ENCODE measurements at regions not wholly inside any gene's neighbourhood (a gene's known extent, or its start where the extent isn't known, plus 50 kb on each side); places are given as distances from the start of the nearest gene placed in this dataset.

DNA sequence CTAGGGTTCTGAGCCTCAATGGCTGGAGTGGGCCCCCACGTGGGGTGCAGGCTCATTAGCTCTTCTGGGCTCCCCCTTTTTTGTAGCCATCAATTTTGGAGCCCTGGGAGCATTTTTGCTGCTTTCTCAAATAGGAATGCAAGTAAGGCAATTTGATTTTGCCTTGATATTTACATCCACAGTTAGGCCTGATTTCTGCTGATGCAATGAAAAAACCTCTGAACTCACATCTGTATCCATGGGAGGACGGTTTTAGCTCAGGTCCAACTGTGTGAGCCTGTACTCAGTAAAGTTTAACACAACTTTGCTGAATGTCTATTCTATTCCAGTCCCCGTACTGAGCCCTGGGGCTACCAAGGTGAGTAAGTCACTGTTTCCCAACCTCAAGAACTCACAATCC is 425.0 kb downstream of the HAPSTR1 start:
- TF ChIP-seq, protein P1, sequence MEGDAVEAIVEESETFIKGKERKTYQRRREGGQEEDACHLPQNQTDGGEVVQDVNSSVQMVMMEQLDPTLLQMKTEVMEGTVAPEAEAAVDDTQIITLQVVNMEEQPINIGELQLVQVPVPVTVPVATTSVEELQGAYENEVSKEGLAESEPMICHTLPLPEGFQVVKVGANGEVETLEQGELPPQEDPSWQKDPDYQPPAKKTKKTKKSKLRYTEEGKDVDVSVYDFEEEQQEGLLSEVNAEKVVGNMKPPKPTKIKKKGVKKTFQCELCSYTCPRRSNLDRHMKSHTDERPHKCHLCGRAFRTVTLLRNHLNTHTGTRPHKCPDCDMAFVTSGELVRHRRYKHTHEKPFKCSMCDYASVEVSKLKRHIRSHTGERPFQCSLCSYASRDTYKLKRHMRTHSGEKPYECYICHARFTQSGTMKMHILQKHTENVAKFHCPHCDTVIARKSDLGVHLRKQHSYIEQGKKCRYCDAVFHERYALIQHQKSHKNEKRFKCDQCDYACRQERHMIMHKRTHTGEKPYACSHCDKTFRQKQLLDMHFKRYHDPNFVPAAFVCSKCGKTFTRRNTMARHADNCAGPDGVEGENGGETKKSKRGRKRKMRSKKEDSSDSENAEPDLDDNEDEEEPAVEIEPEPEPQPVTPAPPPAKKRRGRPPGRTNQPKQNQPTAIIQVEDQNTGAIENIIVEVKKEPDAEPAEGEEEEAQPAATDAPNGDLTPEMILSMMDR (IDR thresholded peaks at IDR 0.05; ENCODE audit: insufficient read depth, low read depth, low read length, missing control alignments): no peak
- no peak overlapping the region for H3K4me3 ChIP-seq (ENCODE audit: low read depth, low read length)
- DNase-seq (ENCODE audit: low read depth): no peak

DNA sequence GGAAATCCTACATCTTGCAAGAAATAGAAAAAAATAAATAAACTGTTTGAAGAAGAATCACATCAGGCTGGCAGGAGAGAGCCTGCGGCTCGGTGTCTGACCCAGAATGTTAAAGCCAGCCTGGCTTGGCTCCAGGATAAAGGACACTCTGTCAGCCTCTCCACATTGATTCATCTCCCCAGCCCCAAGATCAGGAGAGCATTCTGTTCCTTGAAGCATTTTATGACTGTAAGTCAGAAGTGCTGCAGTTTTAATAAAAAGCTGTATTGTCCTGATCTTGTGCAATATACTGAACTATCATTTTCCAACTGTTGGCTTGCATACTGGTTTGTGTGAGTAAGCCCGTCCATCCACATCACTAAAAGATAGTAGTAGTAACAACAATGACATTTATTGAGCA is 426.6 kb downstream of the HAPSTR1 start:
- no peak overlapping the region for H3K4me3 ChIP-seq (ENCODE audit: low read depth, low read length)
- TF ChIP-seq, protein P1 (IDR thresholded peaks at IDR 0.05; ENCODE audit: insufficient read depth, low read depth, low read length, missing control alignments): no peak
- no peak for DNase-seq (ENCODE audit: low read depth)

GRCh38 chr16:9518581-9518980 is 427.1 kb downstream of the HAPSTR1 start:
- H3K4me3 ChIP-seq (ENCODE audit: low read depth, low read length): no peak overlapping the region
- no peak for DNase-seq (ENCODE audit: low read depth)
- TF ChIP-seq, protein P1 (IDR thresholded peaks at IDR 0.05; ENCODE audit: insufficient read depth, low read depth, low read length, missing control alignments): no peak

- no peak overlapping the region for H3K4me3 ChIP-seq (ENCODE audit: low read depth, low read length)
- DNase-seq (ENCODE audit: low read depth): no peak
- TF ChIP-seq, protein P1 (IDR thresholded peaks at IDR 0.05; ENCODE audit: insufficient read depth, low read depth, low read length, missing control alignments): no peak
Observed at GRCh38 chr16:9521749-9522370, 430.4 kb downstream of the HAPSTR1 start.

DNA sequence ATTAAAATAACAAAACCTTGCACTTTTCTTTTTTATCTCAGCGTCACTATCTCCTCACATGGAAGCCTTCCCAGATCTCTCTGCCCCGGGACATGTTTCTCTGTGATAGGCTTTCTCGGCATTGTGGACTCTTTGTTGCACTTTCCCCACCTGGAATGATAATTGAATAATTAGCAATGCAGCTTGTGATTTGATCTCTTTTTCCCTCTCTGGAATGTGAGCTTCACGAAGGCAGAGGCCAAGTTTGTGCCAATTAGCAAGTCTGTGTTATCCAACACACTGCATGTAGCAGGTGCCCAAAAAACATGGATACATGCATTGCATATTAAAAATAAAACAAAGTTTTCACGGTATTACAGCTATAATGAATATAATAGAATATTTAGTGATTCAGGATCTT is 431.2 kb downstream of the HAPSTR1 start:
- H3K4me3 ChIP-seq (ENCODE audit: low read depth, low read length): no peak overlapping the region
- TF ChIP-seq, protein P1 (IDR thresholded peaks at IDR 0.05; ENCODE audit: insufficient read depth, low read depth, low read length, missing control alignments): no peak
- no peak for DNase-seq (ENCODE audit: low read depth)

GRCh38 chr16:9523994-9524393 is 432.6 kb downstream of the HAPSTR1 start:
- no peak for DNase-seq (ENCODE audit: low read depth)
- TF ChIP-seq, protein P1 (IDR thresholded peaks at IDR 0.05; ENCODE audit: insufficient read depth, low read depth, low read length, missing control alignments): no peak
- no peak overlapping the region for H3K4me3 ChIP-seq (ENCODE audit: low read depth, low read length)

DNA sequence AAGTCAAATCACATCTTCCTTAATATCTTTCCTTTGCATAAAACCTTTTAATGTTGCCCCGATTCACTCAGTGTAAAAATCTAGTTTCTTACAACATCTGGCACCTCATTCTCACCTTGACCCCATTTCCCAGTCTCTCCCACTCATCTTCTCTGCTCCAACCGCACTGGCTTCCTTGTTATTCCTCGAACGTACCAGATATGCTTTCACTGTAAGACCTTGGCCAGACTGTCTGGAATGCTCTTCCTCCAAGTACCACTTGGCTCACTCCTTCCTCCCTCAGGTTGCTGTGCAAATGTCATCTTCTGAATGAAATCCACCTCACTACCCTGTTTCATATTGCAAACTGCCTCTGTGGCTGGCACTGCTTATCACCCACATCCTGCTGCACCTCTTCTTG is 433.6 kb downstream of the HAPSTR1 start:
- TF ChIP-seq, protein P1 (IDR thresholded peaks at IDR 0.05; ENCODE audit: insufficient read depth, low read depth, low read length, missing control alignments): no peak
- no peak for DNase-seq (ENCODE audit: low read depth)
- no peak overlapping the region for H3K4me3 ChIP-seq (ENCODE audit: low read depth, low read length)
